HepG2 (cell line): ENCODE measurements at regions not wholly inside any gene's neighbourhood (a gene's known extent, or its start where the extent isn't known, plus 50 kb on each side); places are given as distances from the start of the nearest gene placed in this dataset.

Experiments
- KLF16 ChIP-seq, 2 experiments: sonication (generic) in 1 of 2; formaldehyde crosslinking in 1 of 2; IDR thresholded peaks; 2 replicates each; pipeline versions ENCODE4 v1.6.1 to v1.8.0; 2016 to 2023; ENCODE audit warnings: missing genetic modification reagents in 2 of 2, missing compliant biosample characterization in 1 of 2
- PHF8 ChIP-seq: sonication (generic); formaldehyde crosslinking; IDR thresholded peaks from 2 replicates; pipeline ENCODE4 v1.5.0; 2020; ENCODE audit warnings: missing genetic modification reagents
- POLR2A ChIP-seq, 2 experiments: IDR thresholded peaks; 2 replicates each; pipeline ENCODE4 v1.6.1; 2011; ENCODE audit warnings: low read depth in 2 of 2, low read length in 2 of 2, mild to moderate bottlenecking in 1 of 2, moderate library complexity in 1 of 2; ENCODE audit not compliant: insufficient read depth in 1 of 2
- RFX5 ChIP-seq: IDR thresholded peaks from 2 replicates; pipeline ENCODE4 v1.6.1; 2011; ENCODE audit warnings: low read depth, low read length, improper control_type of control experiment
- U2AF1 ChIP-seq: fragments of 200-400 bp; formaldehyde crosslinking; optimal IDR thresholded peaks from 2 replicates; pipeline ENCODE3; 2017; ENCODE audit warnings: mild to moderate bottlenecking, low read depth, low read length
- TF ChIP-seq, protein P1 (sequence below): sonication (generic); formaldehyde crosslinking; IDR thresholded peaks from 2 replicates; pipeline ENCODE4 v1.8.1; 2023; ENCODE audit warnings: mild to moderate bottlenecking, inconsistent platforms, moderate library complexity, missing genetic modification reagents, borderline replicate concordance
- TF ChIP-seq, protein P2 (sequence below): sonication (generic); formaldehyde crosslinking; IDR thresholded peaks from 2 replicates; pipeline ENCODE4 v1.5.0; 2020; ENCODE audit warnings: mild to moderate bottlenecking, missing genetic modification reagents, moderate library complexity
- TF ChIP-seq, protein P3 (sequence below), 2 experiments: IDR thresholded peaks; 2 replicates each; pipeline ENCODE4 v1.6.1; 2011 to 2012; ENCODE audit warnings: low read length in 2 of 2, borderline replicate concordance in 1 of 2, low read depth in 1 of 2, mild to moderate bottlenecking in 1 of 2, moderate library complexity in 1 of 2

DNA sequence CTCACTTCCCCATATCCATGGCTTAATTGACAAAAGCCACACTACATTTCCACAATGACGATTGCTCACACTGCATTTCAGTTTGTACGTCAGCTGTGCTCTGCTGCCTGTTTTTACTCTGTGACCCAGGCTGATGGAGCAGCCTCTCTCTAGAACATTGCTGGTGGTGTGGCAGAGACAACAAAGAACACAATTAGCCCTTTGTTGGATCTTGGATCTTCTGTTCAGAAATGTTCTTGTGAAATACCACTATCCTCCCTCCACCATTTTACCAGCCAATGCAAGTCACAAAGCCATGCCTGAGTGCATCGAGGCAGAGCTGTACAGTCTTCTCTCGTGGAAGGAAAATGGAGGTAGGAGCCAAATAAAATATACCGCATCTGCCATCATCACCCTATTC is 56.9 kb upstream of the TBC1D5 start:
- TF ChIP-seq KLF16 (CRISPR knock-in tag; IDR thresholded peaks at IDR 0.05), result no peak
- TF ChIP-seq PHF8 (CRISPR knock-in tag), result no peak
- TF ChIP-seq, protein P1, sequence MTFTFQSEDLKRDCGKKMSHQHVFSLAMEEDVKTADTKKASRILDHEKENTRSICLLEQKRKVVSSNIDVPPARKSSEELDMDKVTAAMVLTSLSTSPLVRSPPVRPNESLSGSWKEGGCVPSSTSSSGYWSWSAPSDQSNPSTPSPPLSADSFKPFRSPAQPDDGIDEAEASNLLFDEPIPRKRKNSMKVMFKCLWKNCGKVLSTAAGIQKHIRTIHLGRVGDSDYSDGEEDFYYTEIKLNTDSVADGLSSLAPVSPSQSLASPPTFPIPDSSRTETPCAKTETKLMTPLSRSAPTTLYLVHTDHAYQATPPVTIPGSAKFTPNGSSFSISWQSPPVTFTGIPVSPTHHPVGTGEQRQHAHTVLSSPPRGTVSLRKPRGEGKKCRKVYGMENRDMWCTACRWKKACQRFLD, result no peak
- TF ChIP-seq RFX5, result no peak
- TF ChIP-seq POLR2A (IDR thresholded peaks at IDR 0.05; ENCODE audit: insufficient read depth in 1 of 2, low read depth in 2 of 2, low read length in 2 of 2), result no peak
- TF ChIP-seq, protein P2, sequence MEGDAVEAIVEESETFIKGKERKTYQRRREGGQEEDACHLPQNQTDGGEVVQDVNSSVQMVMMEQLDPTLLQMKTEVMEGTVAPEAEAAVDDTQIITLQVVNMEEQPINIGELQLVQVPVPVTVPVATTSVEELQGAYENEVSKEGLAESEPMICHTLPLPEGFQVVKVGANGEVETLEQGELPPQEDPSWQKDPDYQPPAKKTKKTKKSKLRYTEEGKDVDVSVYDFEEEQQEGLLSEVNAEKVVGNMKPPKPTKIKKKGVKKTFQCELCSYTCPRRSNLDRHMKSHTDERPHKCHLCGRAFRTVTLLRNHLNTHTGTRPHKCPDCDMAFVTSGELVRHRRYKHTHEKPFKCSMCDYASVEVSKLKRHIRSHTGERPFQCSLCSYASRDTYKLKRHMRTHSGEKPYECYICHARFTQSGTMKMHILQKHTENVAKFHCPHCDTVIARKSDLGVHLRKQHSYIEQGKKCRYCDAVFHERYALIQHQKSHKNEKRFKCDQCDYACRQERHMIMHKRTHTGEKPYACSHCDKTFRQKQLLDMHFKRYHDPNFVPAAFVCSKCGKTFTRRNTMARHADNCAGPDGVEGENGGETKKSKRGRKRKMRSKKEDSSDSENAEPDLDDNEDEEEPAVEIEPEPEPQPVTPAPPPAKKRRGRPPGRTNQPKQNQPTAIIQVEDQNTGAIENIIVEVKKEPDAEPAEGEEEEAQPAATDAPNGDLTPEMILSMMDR (CRISPR knock-in tag), result no peak
- no peak for TF ChIP-seq U2AF1
- TF ChIP-seq, protein P3, sequence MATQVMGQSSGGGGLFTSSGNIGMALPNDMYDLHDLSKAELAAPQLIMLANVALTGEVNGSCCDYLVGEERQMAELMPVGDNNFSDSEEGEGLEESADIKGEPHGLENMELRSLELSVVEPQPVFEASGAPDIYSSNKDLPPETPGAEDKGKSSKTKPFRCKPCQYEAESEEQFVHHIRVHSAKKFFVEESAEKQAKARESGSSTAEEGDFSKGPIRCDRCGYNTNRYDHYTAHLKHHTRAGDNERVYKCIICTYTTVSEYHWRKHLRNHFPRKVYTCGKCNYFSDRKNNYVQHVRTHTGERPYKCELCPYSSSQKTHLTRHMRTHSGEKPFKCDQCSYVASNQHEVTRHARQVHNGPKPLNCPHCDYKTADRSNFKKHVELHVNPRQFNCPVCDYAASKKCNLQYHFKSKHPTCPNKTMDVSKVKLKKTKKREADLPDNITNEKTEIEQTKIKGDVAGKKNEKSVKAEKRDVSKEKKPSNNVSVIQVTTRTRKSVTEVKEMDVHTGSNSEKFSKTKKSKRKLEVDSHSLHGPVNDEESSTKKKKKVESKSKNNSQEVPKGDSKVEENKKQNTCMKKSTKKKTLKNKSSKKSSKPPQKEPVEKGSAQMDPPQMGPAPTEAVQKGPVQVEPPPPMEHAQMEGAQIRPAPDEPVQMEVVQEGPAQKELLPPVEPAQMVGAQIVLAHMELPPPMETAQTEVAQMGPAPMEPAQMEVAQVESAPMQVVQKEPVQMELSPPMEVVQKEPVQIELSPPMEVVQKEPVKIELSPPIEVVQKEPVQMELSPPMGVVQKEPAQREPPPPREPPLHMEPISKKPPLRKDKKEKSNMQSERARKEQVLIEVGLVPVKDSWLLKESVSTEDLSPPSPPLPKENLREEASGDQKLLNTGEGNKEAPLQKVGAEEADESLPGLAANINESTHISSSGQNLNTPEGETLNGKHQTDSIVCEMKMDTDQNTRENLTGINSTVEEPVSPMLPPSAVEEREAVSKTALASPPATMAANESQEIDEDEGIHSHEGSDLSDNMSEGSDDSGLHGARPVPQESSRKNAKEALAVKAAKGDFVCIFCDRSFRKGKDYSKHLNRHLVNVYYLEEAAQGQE (IDR thresholded peaks at IDR 0.05; ENCODE audit: borderline replicate concordance in 1 of 2, low read depth in 1 of 2, low read length in 2 of 2), result no peak
